Activated naive CD4-positive, alpha-beta T cell treated with anti-CD3 and anti-CD28 coated beads, Interleukin-2, amount 50 U/mL, for 24 hours (primary cell): ENCODE measurements at regions not wholly inside any gene's neighbourhood (a gene's known extent, or its start where the extent isn't known, plus 50 kb on each side); places are given as distances from the start of the nearest gene placed in this dataset.

ENCODE experiments used
- H3K27ac Mint-ChIP-seq: one replicate; pipeline ENCODE4 v1.8.0; 2021; ENCODE audit warnings: mild to moderate bottlenecking, mixed read lengths
- H3K27me3 Mint-ChIP-seq: one replicate; pipeline ENCODE4 v1.8.0; 2021; ENCODE audit warnings: mixed read lengths
- H3K36me3 Mint-ChIP-seq: one replicate; pipeline ENCODE4 v1.8.0; 2021; ENCODE audit warnings: mixed read lengths
- H3K4me1 Mint-ChIP-seq: one replicate; pipeline ENCODE4 v1.8.0; 2021; ENCODE audit warnings: mixed read lengths
- H3K4me3 Mint-ChIP-seq: one replicate; pipeline ENCODE4 v1.8.0; 2021; ENCODE audit warnings: mild to moderate bottlenecking, mixed read lengths
- H3K9me3 Mint-ChIP-seq: one replicate; pipeline ENCODE4 v1.8.0; 2021; ENCODE audit warnings: mixed read lengths

DNA sequence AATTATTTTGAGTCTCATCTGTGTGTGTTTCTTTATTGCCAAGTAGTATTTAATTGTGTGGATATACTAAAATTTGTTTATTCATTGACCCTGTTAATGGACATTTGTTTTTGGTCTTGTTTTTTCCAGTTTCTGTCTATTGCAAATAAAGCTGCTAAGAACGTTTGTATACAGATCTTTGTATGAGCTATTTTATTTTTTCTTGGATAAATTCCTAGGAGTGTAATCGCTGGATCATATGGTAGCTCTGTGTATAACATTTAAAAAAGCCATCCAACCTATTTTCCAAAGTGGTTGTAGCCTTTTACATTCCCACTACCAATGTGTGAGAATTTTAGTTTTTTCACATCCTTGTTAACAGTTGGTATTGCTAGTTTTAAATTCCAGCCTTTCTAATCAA, 382.7 kb upstream of the USP24 start:
- H3K27ac Mint-ChIP-seq = no peak overlapping the region
- no peak overlapping the region for H3K4me3 Mint-ChIP-seq
- peaks cover 15% of the 10 kb centered on the region for H3K27me3 Mint-ChIP-seq
- no peaks in the 10 kb centered on the region for H3K4me1 Mint-ChIP-seq
- H3K9me3 Mint-ChIP-seq = peaks cover 10% of the 10 kb centered on the region
- H3K36me3 Mint-ChIP-seq = no peaks in the 10 kb centered on the region

DNA sequence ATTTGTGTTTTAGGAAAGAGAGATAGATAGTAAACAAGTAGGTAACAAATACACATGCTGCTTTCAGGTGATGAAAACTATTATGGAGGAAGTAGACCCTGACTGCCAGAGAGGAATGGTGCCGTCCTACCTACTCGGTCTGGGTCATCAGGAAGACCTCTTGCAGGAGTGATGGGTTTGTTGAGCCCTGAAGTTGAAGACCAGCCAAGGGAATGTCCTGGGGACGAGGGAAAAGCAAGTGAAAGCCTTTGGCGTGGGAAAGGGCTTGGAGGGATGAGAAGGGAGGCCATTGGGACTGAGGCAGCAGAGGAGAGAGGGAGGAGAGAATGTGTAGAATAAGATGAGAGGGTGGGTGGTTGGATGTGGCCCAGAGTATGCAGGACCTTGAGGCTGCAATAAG, 379.5 kb upstream of the USP24 start:
- Mint-ChIP-seq H3K4me3 (no peak overlapping the region), H3K36me3 (no peaks in the 10 kb centered on the region), H3K4me1 (no peaks in the 10 kb centered on the region), H3K27ac (no peak overlapping the region), H3K9me3 (peaks cover 10% of the 10 kb centered on the region), H3K27me3 (peaks cover 8% of the 10 kb centered on the region)

- H3K9me3 Mint-ChIP-seq = peaks cover 10% of the 10 kb centered on the region
- H3K4me3 Mint-ChIP-seq = no peak overlapping the region
- no peaks in the 10 kb centered on the region for H3K4me1 Mint-ChIP-seq
- H3K36me3 Mint-ChIP-seq = no peaks in the 10 kb centered on the region
- no peak overlapping the region for H3K27ac Mint-ChIP-seq
- H3K27me3 Mint-ChIP-seq = peaks cover 8% of the 10 kb centered on the region
These were observed 378.1 kb upstream of the USP24 start for GRCh38 chr1:55593298-55593697.

DNA sequence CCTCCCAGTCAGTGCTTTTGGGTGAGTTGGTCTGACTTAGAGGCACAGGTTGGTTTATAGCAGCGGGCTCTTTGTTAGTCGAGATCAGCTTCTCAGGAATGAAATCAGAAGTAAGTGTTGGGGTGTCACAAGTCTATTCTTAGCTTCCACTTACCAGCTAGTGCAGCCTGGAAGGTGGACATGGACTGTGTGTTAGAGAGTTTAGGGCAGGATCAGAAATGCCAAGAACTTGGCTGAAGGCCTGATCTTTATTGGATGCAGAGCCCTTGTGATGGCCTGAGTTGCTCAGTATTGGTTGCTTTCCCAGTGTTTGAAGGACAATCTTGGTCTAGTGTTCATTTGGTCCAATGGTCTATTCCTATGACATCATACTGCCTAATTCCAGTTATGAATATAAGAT, 377.0 kb upstream of the USP24 start:
- no peak overlapping the region for H3K4me3 Mint-ChIP-seq
- no peaks in the 10 kb centered on the region for H3K36me3 Mint-ChIP-seq
- H3K9me3 Mint-ChIP-seq = peaks cover 10% of the 10 kb centered on the region
- no peaks in the 10 kb centered on the region for H3K4me1 Mint-ChIP-seq
- peaks cover 7% of the 10 kb centered on the region for H3K27me3 Mint-ChIP-seq
- H3K27ac Mint-ChIP-seq = no peak overlapping the region

DNA sequence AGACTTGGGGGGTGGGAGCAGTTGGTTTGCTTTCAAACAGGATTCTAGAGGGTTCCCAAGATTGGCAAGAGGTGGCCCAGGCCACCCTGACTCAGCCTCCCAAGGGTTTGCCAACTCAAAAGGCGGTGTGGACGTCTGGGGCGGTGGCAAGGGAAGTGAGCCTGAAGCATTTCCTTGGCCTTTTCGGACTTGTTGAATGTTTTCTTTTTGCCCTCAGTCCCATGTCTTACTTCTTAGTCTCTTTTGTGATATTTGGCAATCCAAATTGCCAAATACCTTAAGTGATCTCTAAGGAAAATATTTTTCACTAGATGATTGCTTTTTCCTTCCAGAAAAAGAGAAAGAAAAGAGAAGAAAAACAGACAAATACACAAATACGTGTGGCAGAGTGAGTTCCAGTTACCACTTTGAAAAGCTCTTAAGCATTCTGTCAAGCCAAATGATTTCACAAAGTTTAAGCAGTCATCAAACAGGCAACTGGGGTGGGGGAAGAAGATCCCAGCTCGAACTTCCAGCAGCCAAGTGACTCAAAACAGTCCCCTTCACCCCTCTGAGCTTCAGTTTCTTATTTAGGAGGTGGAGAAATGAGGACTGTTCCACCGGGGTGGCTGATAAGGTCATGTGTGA, 374.6 kb upstream of the USP24 start:
- Mint-ChIP-seq H3K36me3 (no peaks in the 10 kb centered on the region), H3K4me1 (no peaks in the 10 kb centered on the region), H3K9me3 (no peaks in the 10 kb centered on the region), H3K27me3 (peaks cover 6% of the 10 kb centered on the region), H3K27ac (no peak overlapping the region), H3K4me3 (no peak overlapping the region)

- H3K27ac Mint-ChIP-seq = no peak overlapping the region
These were observed 373.1 kb upstream of the USP24 start for GRCh38 chr1:55588309-55588708.

GRCh38 chr1:55586771-55587170, 371.6 kb upstream of the USP24 start:
- Mint-ChIP-seq H3K27me3 (peaks cover 7% of the 10 kb centered on the region), H3K36me3 (no peaks in the 10 kb centered on the region), H3K27ac (no peak overlapping the region)

More at GRCh38 chr1:55588309-55588708, 373.1 kb upstream of the USP24 start:
- Mint-ChIP-seq H3K36me3 (no peaks in the 10 kb centered on the region), H3K9me3 (no peaks in the 10 kb centered on the region), H3K27me3 (peaks cover 4% of the 10 kb centered on the region), H3K4me3 (no peak overlapping the region), H3K4me1 (no peaks in the 10 kb centered on the region)

DNA sequence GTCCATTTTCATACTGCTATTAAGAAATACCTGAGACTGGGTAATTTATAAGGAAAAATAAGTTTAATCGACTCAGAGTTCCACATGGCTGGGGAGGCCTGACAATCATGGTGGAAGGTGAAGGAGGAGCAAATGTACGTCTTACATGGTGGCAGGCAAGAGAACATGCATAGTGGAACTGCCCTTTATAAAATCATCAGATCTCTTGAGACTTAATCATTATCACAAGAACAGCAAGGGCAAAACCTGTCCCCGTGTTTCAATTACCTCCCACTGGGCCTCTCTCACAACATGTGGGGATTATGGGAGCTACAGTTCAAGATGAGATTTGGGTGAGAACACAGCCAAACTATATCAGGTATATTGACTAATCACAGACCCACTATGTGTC, 370.2 kb upstream of the USP24 start:
- no peak overlapping the region for H3K4me3 Mint-ChIP-seq
- H3K36me3 Mint-ChIP-seq = no peaks in the 10 kb centered on the region
- H3K27ac Mint-ChIP-seq = no peak overlapping the region
- H3K27me3 Mint-ChIP-seq = peaks cover 7% of the 10 kb centered on the region
- H3K4me1 Mint-ChIP-seq = no peaks in the 10 kb centered on the region
- no peaks in the 10 kb centered on the region for H3K9me3 Mint-ChIP-seq

More at GRCh38 chr1:55586771-55587170, 371.6 kb upstream of the USP24 start:
- no peaks in the 10 kb centered on the region for H3K9me3 Mint-ChIP-seq
- H3K4me3 Mint-ChIP-seq = no peak overlapping the region
- no peaks in the 10 kb centered on the region for H3K4me1 Mint-ChIP-seq

GRCh38 chr1:55584526-55585401, 369.6 kb upstream of the USP24 start:
- H3K27ac Mint-ChIP-seq = no peak overlapping the region
- H3K4me3 Mint-ChIP-seq = no peak overlapping the region
- no peaks in the 10 kb centered on the region for H3K36me3 Mint-ChIP-seq

DNA sequence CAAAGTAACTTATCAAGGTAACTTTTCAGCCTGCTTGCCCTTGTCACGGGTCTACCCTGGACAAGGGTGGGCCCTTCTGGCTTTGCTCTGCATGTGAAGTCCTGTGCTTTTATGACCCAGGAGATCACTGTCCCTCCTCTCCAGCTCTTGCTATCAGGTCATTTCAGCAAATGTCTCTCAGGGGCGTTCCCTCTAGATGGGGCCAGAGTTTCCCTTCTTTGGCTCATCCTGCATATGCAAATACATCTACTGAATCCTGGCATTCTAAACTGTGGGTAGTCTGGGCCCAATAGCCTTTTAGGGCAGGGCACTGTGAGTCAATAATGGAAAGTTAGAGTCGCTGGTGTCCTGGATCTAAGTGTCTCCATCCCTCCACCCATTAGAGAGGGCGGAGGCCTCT, 366.9 kb upstream of the USP24 start:
- no peaks in the 10 kb centered on the region for H3K4me1 Mint-ChIP-seq
- no peaks in the 10 kb centered on the region for H3K36me3 Mint-ChIP-seq
- H3K4me3 Mint-ChIP-seq = no peak overlapping the region
- no peak overlapping the region for H3K27ac Mint-ChIP-seq
- H3K9me3 Mint-ChIP-seq = no peaks in the 10 kb centered on the region
- peaks cover 7% of the 10 kb centered on the region for H3K27me3 Mint-ChIP-seq

More at GRCh38 chr1:55584526-55585401, 369.6 kb upstream of the USP24 start:
- Mint-ChIP-seq H3K9me3 (no peaks in the 10 kb centered on the region), H3K27me3 (peaks cover 7% of the 10 kb centered on the region), H3K4me1 (no peaks in the 10 kb centered on the region)

GRCh38 chr1:55580845-55581332, 365.7 kb upstream of the USP24 start:
- no peaks in the 10 kb centered on the region for H3K9me3 Mint-ChIP-seq
- no peak overlapping the region for H3K27ac Mint-ChIP-seq
- H3K4me3 Mint-ChIP-seq = no peak overlapping the region
- no peaks in the 10 kb centered on the region for H3K36me3 Mint-ChIP-seq
- peaks cover 9% of the 10 kb centered on the region for H3K27me3 Mint-ChIP-seq
- H3K4me1 Mint-ChIP-seq = no peaks in the 10 kb centered on the region

DNA sequence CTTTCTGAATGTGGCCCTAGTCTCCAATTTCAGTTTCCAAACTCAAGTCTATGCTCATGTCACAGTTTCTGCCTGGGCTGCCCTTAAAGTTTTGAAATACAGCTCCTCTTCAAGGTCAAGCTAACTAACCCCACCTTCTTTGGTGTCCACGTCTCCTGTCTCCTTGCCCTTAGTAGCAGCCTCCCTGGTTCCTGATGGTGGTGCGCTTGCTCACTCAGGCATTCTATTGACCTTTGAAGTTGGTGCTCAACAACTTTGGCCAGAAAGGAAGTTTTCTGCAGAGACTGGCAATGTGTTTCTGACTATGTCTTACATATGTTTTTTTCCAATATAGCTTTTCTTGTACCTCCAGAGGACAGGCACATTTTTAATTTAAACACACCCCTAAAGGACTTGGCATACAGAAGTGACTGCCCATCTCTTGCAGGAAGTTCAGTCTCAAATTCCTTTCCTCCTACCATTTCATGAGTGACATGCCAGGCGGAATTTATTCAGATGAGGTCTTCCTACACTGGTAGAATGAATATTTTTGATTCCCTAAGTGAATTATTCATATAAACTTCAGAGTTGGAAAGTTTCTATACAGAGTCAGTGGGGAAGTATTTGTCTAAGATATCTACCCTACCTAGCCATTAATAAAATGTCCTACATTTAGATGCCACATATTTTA, 364.3 kb upstream of the USP24 start:
- H3K4me1 Mint-ChIP-seq = no peaks in the 10 kb centered on the region
- H3K4me3 Mint-ChIP-seq = no peak overlapping the region
- H3K9me3 Mint-ChIP-seq = no peaks in the 10 kb centered on the region
- no peak overlapping the region for H3K27ac Mint-ChIP-seq
- H3K27me3 Mint-ChIP-seq = peaks cover 5% of the 10 kb centered on the region
- no peaks in the 10 kb centered on the region for H3K36me3 Mint-ChIP-seq

- Mint-ChIP-seq H3K27me3 (peaks cover 5% of the 10 kb centered on the region), H3K9me3 (no peaks in the 10 kb centered on the region), H3K36me3 (no peaks in the 10 kb centered on the region), H3K4me3 (no peak overlapping the region), H3K27ac (no peak overlapping the region), H3K4me1 (no peaks in the 10 kb centered on the region)
These were observed 363.5 kb upstream of the USP24 start for GRCh38 chr1:55578646-55579045.

GRCh38 chr1:55575571-55576279, 360.6 kb upstream of the USP24 start:
- Mint-ChIP-seq H3K27me3 (peaks cover 3% of the 10 kb centered on the region), H3K27ac (no peak overlapping the region), H3K9me3 (no peaks in the 10 kb centered on the region), H3K4me3 (no peak overlapping the region), H3K36me3 (no peaks in the 10 kb centered on the region), H3K4me1 (no peaks in the 10 kb centered on the region)

GRCh38 chr1:55574691-55575225, 359.6 kb upstream of the USP24 start:
- H3K36me3 Mint-ChIP-seq = no peaks in the 10 kb centered on the region
- no peak overlapping the region for H3K27ac Mint-ChIP-seq
- H3K4me1 Mint-ChIP-seq = no peaks in the 10 kb centered on the region
- H3K27me3 Mint-ChIP-seq = peaks cover 3% of the 10 kb centered on the region
- no peak overlapping the region for H3K4me3 Mint-ChIP-seq
- no peaks in the 10 kb centered on the region for H3K9me3 Mint-ChIP-seq
